K562 (cell line): ENCODE measurements at regions not wholly inside any gene's neighbourhood (a gene's known extent, or its start where the extent isn't known, plus 50 kb on each side); places are given as distances from the start of the nearest gene placed in this dataset.

Source experiments
- ATAC-seq: fragments of 200-7000 bp; cut with Tn5 transposase; 3 replicates; pipeline ENCODE4 v1.9.1; 2020; ENCODE audit warnings: moderate library complexity
- BruUV-seq: library from RNA; stranded (reverse); fragments of 400-500 nt; replicated peaks from 2 replicates; lab custom pipeline; 2021; lab: Mats Ljungman, UMichigan
- CTCF ChIA-PET: fragments of 300-600 bp; formaldehyde crosslinking; extraction: SDS; loops from one replicate; lab custom pipeline; 2021; ENCODE audit warnings: low intra/inter-chr PET ratio; lab: Yijun Ruan, JAX
- POLR2A ChIA-PET: fragments of 300-600, 350-650 bp; sonication (Branson Sonifier 250); formaldehyde crosslinking; extraction: SDS; loops from one replicate; lab custom pipeline; 2021; ENCODE audit warnings: antibody characterized with exemption, inconsistent platforms; lab: Yijun Ruan, JAX
- DNase-seq, 4 experiments: peaks; one replicate each; pipeline versions ENCODE4 v3.0.0 to v3.0.0-alpha.2; 2011 to 2018; ENCODE audit warnings: low spot score in 3 of 4, mixed read lengths in 3 of 4; ENCODE audit errors: extremely low read depth in 1 of 4
- FAIRE-seq: peaks from 2 replicates; lab custom pipeline; 2011; peaks lifted over from hg19 to GRCh38; lab: Jason Lieb, UNC
- H2AFZ ChIP-seq: 2 replicates; pipeline ENCODE4 v1.6.0; 2011; ENCODE audit warnings: low read depth, low read length, control low read depth, inconsistent platforms
- H3K27ac ChIP-seq: fragments of 200-600 bp; 3 replicates; pipeline ENCODE4 v1.8.0; 2011; ENCODE audit warnings: low read depth, mild to moderate bottlenecking, control low read depth, inconsistent platforms, low read length, moderate library complexity, mixed read lengths; ENCODE audit errors: extremely low read depth
- H3K27me3 ChIP-seq, 2 experiments: fragments of 300-600 bp in 1 of 2; 2 replicates in 1 of 2; 3 replicates in 1 of 2; pipeline versions ENCODE4 v1.6.0 to v1.8.0; 2011; ENCODE audit warnings: inconsistent platforms in 2 of 2, low read length in 2 of 2, mild to moderate bottlenecking in 1 of 2, mixed read lengths in 1 of 2, moderate library complexity in 1 of 2; ENCODE audit not compliant: control insufficient read depth in 2 of 2, insufficient read depth in 2 of 2
- H3K36me3 ChIP-seq: fragments of 300-600 bp; 3 replicates; pipeline ENCODE4 v1.8.0; 2011; ENCODE audit warnings: mild to moderate bottlenecking, low read length, inconsistent platforms; ENCODE audit not compliant: control insufficient read depth, insufficient read depth
- H3K4me1 ChIP-seq, 2 experiments: fragments of 200-600 bp in 1 of 2; replicated peaks in 1 of 2; 2 replicates in 1 of 2; 3 replicates in 1 of 2; pipeline versions ENCODE4 v1.5.1 to v1.8.0; 2011; ENCODE audit warnings: inconsistent platforms in 2 of 2, low read length in 2 of 2, mild to moderate bottlenecking in 1 of 2, mixed read lengths in 1 of 2, moderate library complexity in 1 of 2; ENCODE audit not compliant: control insufficient read depth in 2 of 2, insufficient read depth in 2 of 2
- H3K4me2 ChIP-seq: 2 replicates; pipeline ENCODE4 v1.6.1; 2011; ENCODE audit warnings: low read length, control low read depth, inconsistent platforms, mixed read lengths; ENCODE audit not compliant: insufficient read depth
- H3K4me3 ChIP-seq: fragments of 200-600 bp; sonication (generic), shearing (Covaris generic); 2 replicates; pipeline ENCODE4 v1.5.1; 2016; ENCODE audit warnings: control low read depth, inconsistent platforms
- H3K79me2 ChIP-seq: fragments of 200-600 bp; 3 replicates; pipeline ENCODE4 v1.8.0; 2011; ENCODE audit warnings: low read length, inconsistent platforms; ENCODE audit not compliant: control insufficient read depth, insufficient read depth
- H3K9ac ChIP-seq, 2 experiments: 2 replicates each; pipeline versions ENCODE4 v1.6.0 to v1.6.1; 2011; ENCODE audit warnings: low read depth in 2 of 2, low read length in 2 of 2, control low read depth in 1 of 2, inconsistent platforms in 1 of 2, mild to moderate bottlenecking in 1 of 2, mixed read lengths in 1 of 2; ENCODE audit not compliant: insufficient read depth in 1 of 2
- H3K9me1 ChIP-seq: one replicate; pipeline ENCODE4 v1.6.0; 2011; ENCODE audit warnings: inconsistent platforms, mild to moderate bottlenecking, low read length, moderate library complexity; ENCODE audit not compliant: control insufficient read depth, insufficient read depth
- H3K9me3 ChIP-seq: replicated peaks from 2 replicates; pipeline ENCODE4 v1.5.1; 2011; ENCODE audit warnings: low read depth, low read length, inconsistent platforms; ENCODE audit not compliant: control insufficient read depth, insufficient read depth
- H4K20me1 ChIP-seq: replicated peaks from 2 replicates; pipeline ENCODE4 v1.6.1; 2011; ENCODE audit warnings: low read length, inconsistent platforms, mixed read lengths; ENCODE audit not compliant: control insufficient read depth, insufficient read depth
- ATF1 ChIP-seq, 2 experiments: fragments of 450-650 bp in 1 of 2; IDR thresholded peaks; 2 replicates each; pipeline ENCODE4 v1.6.1; 2016; ENCODE audit warnings: missing compliant biosample characterization in 1 of 2, missing genetic modification characterization in 1 of 2
- BCLAF1 ChIP-seq, 2 experiments: fragments of 450-650 bp in 1 of 2; IDR thresholded peaks; 2 replicates each; pipeline ENCODE4 v1.6.1; 2011 to 2017; ENCODE audit warnings: low read depth in 2 of 2, antibody characterized with exemption in 1 of 2, borderline replicate concordance in 1 of 2, low read length in 1 of 2, mild to moderate bottlenecking in 1 of 2, mixed read lengths in 1 of 2; ENCODE audit not compliant: control insufficient read depth in 1 of 2
- DNMT1 ChIP-seq: fragments of 450-650 bp; IDR thresholded peaks from 2 replicates; pipeline ENCODE4 v1.6.1; 2016; ENCODE audit warnings: antibody characterized with exemption, mild to moderate bottlenecking
- HNRNPLL ChIP-seq: fragments of 200-400 bp; formaldehyde crosslinking; IDR thresholded peaks from 2 replicates; pipeline ENCODE4 v1.6.1; 2017; ENCODE audit warnings: low read length, low read depth, mild to moderate bottlenecking; ENCODE audit not compliant: poor library complexity, severe bottlenecking
- NONO ChIP-seq, 2 experiments: fragments of 200-400 bp in 1 of 2; fragments of 450-650 bp in 1 of 2; formaldehyde crosslinking in 1 of 2; IDR thresholded peaks; 2 replicates each; pipeline ENCODE4 v1.6.1; 2017; ENCODE audit warnings: low read depth in 2 of 2, mild to moderate bottlenecking in 2 of 2, moderate library complexity in 2 of 2, low read length in 1 of 2
- ZNF696 ChIP-seq: fragments of 250-450 bp; sonication (Bioruptor Pico); conservative IDR thresholded peaks from 2 replicates; pipeline ENCODE4 v1.4.0; 2020; ENCODE audit warnings: mild to moderate bottlenecking, moderate library complexity
- WGBS: fragments of 100-300 bp; shearing (Covaris generic); methylation state at CpG from one replicate; pipeline ENCODE4 v1.1.6; 2016; ENCODE audit warnings: low coverage, mixed read lengths; ENCODE audit not compliant: insufficient coverage; ENCODE audit errors: missing lambda C conversion rate; 5-methylcytosine and 5-hydroxymethylcytosine counted together
- in situ Hi-C: fragments of 300-500 bp; cut with MboI; formaldehyde crosslinking; loops from 4 replicates; pipeline ENCODE4 v1.15.0; 2018; ENCODE audit warnings: inconsistent platforms, mixed read lengths
- intact Hi-C: fragments of 100-400 bp; cut with micrococcal nuclease; formaldehyde crosslinking; loops from 2 replicates; pipeline ENCODE4 v1.14.2; 2022

- Histone ChIP-seq H3K4me2 (no peak overlapping the region), H3K79me2 (no peaks in the 10 kb centered on the region), H3K27ac (no peak overlapping the region), H3K9ac (no peak overlapping the region), H3K9me1 (no peaks in the 10 kb centered on the region), H4K20me1 (no peaks in the 10 kb centered on the region), H3K9me3 (no peaks in the 10 kb centered on the region), H3K27me3 (no peaks in the 10 kb centered on the region), H3K36me3 (no peaks in the 10 kb centered on the region), H3K4me3 (no peak overlapping the region), H2AFZ (no peak overlapping the region), H3K4me1 (no peaks in the 10 kb centered on the region)
- no TSS peak for BruUV-seq
- in situ Hi-C loops (loop anchor here (25.0 kb wide), 1 partner anchor 1685 kb away; no protein-coding TSS in a partner anchor), intact Hi-C loops (no loop called here)
- no peak for TF ChIP-seq NONO (IDR thresholded peaks at IDR 0.05; ENCODE audit: low read depth in 2 of 2, low read length in 1 of 2)
- TF ChIP-seq HNRNPLL: no peak
- no peak for TF ChIP-seq ZNF696 (CRISPR knock-in tag)
- no peak for TF ChIP-seq BCLAF1 (IDR thresholded peaks at IDR 0.05; ENCODE audit: borderline replicate concordance in 1 of 2, control insufficient read depth in 1 of 2, low read depth in 2 of 2, low read length in 1 of 2)
- TF ChIP-seq DNMT1: no peak
- no peak for TF ChIP-seq ATF1 (CRISPR knock-in tag; IDR thresholded peaks at IDR 0.05)
- no peak for TF ChIP-seq ATF1 (tag; IDR thresholded peaks at IDR 0.05)
- FAIRE-seq (no peak), DNase-seq (no peak), ATAC-seq (no peak)
- ChIA-PET POLR2A (no interaction called here), CTCF (no interaction called here)
- 1% methylated on average over 5 of the region's 5 CpGs for WGBS
These were observed 243.8 kb downstream of the CDH26 start for GRCh38 chr20:60202046-60202445.
